ENCODE measurements at regions not wholly inside any gene's neighbourhood (a gene's known extent, or its start where the extent isn't known, plus 50 kb on each side); places are given as distances from the start of the nearest gene placed in this dataset.

- DNase-seq (ENCODE audit: low read depth in 2 of 2): no peak
These were observed 450.7 kb downstream of the TSHZ3 start for GRCh38 chr19:30898353-30899103.

GRCh38 chr19:30897553-30897952 lies 451.7 kb downstream of the TSHZ3 start:
- DNase-seq (ENCODE audit: low read depth in 2 of 2): no peak

GRCh38 chr19:30897034-30897433 lies 452.2 kb downstream of the TSHZ3 start:
- no peak for DNase-seq (ENCODE audit: low read depth in 2 of 2)

GRCh38 chr19:30896554-30896953 lies 452.7 kb downstream of the TSHZ3 start:
- no peak for DNase-seq (ENCODE audit: low read depth in 2 of 2)

GRCh38 chr19:30895946-30896345 lies 453.3 kb downstream of the TSHZ3 start:
- DNase-seq (ENCODE audit: low read depth in 2 of 2): no peak

- no peak for DNase-seq (ENCODE audit: low read depth in 2 of 2)
These were observed 458.2 kb downstream of the TSHZ3 start for GRCh38 chr19:30891051-30891450.

- DNase-seq (ENCODE audit: low read depth in 2 of 2): no peak
These were observed 459.2 kb downstream of the TSHZ3 start for GRCh38 chr19:30890033-30890432.

GRCh38 chr19:30888937-30889336 lies 460.3 kb downstream of the TSHZ3 start:
- DNase-seq (ENCODE audit: low read depth in 2 of 2): no peak

GRCh38 chr19:30887042-30887441 lies 462.2 kb downstream of the TSHZ3 start:
- DNase-seq (ENCODE audit: low read depth in 2 of 2): no peak

- DNase-seq (ENCODE audit: low read depth in 2 of 2): no peak
These were observed 463.0 kb downstream of the TSHZ3 start for GRCh38 chr19:30886222-30886621.

GRCh38 chr19:30884146-30884812 lies 465.0 kb downstream of the TSHZ3 start:
- no peak for DNase-seq (ENCODE audit: low read depth in 2 of 2)

GRCh38 chr19:30883071-30883470 lies 466.2 kb downstream of the TSHZ3 start:
- no peak for DNase-seq (ENCODE audit: low read depth in 2 of 2)

GRCh38 chr19:30882411-30883005 lies 466.7 kb downstream of the TSHZ3 start:
- no peak for DNase-seq (ENCODE audit: low read depth in 2 of 2)

GRCh38 chr19:30881930-30882329 lies 467.3 kb downstream of the TSHZ3 start:
- no peak for DNase-seq (ENCODE audit: low read depth in 2 of 2)

GRCh38 chr19:30881281-30881680 lies 468.0 kb downstream of the TSHZ3 start:
- DNase-seq (ENCODE audit: low read depth in 2 of 2): no peak

- no peak for DNase-seq (ENCODE audit: low read depth in 2 of 2)
These were observed 468.7 kb downstream of the TSHZ3 start for GRCh38 chr19:30880551-30880950.

GRCh38 chr19:30880151-30880550 lies 469.1 kb downstream of the TSHZ3 start:
- no peak for DNase-seq (ENCODE audit: low read depth in 2 of 2)

- no peak for DNase-seq (ENCODE audit: low read depth in 2 of 2)
These were observed 469.5 kb downstream of the TSHZ3 start for GRCh38 chr19:30879736-30880135.

GRCh38 chr19:30879225-30879624 lies 470.0 kb downstream of the TSHZ3 start:
- DNase-seq (ENCODE audit: low read depth in 2 of 2): no peak

GRCh38 chr19:30878495-30878894 lies 470.7 kb downstream of the TSHZ3 start:
- DNase-seq (ENCODE audit: low read depth in 2 of 2): no peak

- DNase-seq (ENCODE audit: low read depth in 2 of 2): no peak
These were observed 471.5 kb downstream of the TSHZ3 start for GRCh38 chr19:30877661-30878113.

- no peak for DNase-seq (ENCODE audit: low read depth in 2 of 2)
These were observed 475.5 kb downstream of the TSHZ3 start for GRCh38 chr19:30873691-30874090.

GRCh38 chr19:30873003-30873402 lies 476.2 kb downstream of the TSHZ3 start:
- DNase-seq (ENCODE audit: low read depth in 2 of 2): no peak

All from stimulated activated CD4-positive, alpha-beta T cell treated with anti-CD3 and anti-CD28 coated beads, Interleukin-12 subunit alpha, Interleukin-12 subunit beta, amount 100 ng/mL, for 24 hours (primary cell).